ENCODE measurements at regions not wholly inside any gene's neighbourhood (a gene's known extent, or its start where the extent isn't known, plus 50 kb on each side); places are given as distances from the start of the nearest gene placed in this dataset.
"Not testable (repeated sequence)": the region's sequence is repeated elsewhere in the genome, so short reads cannot be mapped to it uniquely, and the experiment has no call there.

DNA sequence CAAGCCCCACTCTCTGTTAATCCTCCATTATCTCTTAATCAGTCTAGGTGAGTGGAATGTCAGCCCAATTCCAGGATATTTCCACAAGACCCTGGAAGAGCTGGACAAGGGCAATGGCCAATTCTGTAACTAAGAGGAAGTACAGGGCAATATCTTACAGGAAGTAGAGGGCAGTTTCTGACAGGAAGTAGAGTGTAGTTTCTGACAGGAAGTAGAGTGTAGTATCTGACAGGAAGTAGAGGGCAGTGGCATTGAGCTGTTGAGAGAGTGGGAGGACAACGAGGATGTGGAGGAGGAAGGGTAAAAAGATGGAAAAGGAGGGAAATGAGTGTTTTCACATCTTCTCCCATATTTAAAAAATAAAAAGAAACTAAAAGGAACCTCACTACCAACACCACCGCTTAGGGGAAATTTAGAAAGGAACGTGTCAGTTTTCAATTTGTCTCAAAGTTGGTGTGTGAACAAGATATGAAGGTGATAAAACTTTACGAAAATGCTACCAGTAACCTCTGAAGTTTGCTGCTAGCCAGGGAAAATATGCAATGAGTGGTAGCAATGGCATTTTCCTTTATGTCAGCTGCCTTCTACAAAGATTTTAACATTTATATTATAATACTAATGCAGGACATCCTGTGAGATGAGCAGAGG lies 430.9 kb upstream of the HNRNPA3 start:
- no peak for DNase-seq (ENCODE audit: extremely low read depth in 1 of 2, low read depth in 1 of 2)

DNA sequence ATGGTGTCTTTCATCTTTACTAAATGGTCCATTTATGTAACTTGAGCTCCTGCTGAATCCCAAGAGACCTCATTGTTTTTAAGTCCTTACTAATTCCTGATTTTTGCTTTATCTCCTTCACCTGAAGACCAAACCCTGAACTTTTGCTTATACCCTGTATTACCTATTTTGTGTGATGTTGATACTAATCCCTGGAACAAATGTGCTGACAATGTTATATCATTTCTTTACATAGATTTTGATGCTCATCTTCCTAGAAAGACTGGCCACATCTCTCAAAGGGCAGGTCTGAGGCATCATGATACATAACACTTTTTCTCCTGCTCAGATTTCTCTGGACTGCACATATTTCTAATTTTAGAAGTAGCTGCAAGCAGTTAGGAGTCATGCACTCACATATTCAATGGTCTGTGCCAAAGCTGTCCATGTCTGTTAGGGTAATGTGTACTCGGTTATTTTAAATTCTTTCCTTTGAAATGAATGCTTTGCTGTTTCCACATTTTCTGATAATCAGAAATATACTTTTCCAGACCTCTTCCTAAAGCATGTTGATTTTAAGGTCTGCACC lies 427.9 kb upstream of the HNRNPA3 start:
- DNase-seq (ENCODE audit: extremely low read depth in 1 of 2, low read depth in 1 of 2) = no peak

DNA sequence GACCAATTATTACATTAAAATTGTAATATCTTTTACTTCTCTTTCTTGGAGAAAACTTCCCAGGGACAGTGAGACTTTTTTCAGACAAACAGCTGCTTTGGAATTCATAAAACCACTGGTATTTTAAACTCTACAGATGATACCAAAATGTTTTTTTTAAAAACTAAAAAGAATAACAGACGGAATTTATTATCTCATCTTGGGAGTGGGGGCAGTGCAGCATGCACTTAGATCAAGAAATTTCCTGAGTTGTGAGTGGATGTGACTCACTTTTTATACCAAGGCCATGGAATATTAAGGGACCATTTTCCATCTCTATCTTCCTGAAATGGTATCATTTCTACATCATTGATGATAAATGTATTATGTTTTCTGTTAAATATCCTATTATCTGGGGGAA lies 422.8 kb upstream of the HNRNPA3 start:
- no peak for DNase-seq (ENCODE audit: extremely low read depth in 1 of 2, low read depth in 1 of 2)

DNA sequence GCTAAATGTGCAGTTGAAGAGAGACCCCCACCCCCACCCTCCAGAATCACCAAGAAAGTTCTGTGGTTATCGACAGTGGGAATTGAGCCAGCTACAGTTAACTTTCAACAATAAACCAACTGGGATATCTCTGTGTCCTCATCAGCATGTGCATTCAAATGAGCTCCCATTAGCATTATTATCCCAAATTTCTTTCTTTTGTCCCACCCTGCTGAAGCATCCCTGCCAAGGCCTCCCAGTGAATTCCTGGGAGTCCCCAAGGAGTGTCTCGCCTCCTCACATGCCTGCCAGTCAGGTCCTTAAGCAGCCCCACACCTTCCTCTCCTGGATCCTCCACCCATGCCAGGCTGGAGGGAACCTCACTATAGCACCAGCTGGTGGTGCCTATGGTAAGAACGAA lies 422.1 kb upstream of the HNRNPA3 start:
- DNase-seq (ENCODE audit: extremely low read depth in 1 of 2, low read depth in 1 of 2) = no peak

DNA sequence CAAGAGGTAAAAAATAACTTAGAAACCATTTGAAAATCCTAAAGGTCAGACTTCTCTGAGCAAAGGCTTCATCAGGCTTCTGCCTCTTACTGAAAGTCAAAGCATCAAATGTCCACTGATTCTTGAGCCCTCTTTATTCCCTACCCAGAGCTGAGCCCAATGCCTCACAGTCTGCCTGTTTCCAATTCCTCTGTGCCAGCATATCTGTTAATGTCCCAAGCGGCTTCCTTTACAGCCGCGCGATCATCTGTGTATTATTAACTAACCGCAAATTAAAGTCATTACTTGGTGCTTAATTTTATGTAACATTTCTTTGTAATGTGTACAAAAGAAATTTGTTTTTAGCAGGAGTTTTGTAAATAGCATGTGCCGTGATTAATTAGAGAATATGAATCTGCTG lies 418.8 kb upstream of the HNRNPA3 start:
- no peak for DNase-seq (ENCODE audit: extremely low read depth in 1 of 2, low read depth in 1 of 2)

DNA sequence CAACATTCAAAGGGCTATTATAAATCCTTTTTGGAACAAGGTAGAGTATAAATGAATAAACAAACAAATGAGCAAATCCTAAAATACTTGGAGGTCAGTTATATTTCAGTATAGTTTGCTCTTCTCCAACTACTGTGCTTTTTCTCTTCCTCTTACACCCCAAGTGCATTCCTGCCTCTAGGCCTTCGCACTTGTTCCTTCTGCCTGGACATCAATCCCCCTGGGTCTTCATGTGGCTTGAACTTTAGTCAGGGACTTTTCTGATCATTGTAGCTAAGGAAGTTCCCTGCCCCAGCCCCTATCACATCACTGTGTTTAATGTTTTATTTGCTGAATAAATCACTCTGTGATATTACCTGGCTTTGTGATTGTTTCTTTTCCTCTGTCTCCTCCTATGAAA lies 418.2 kb upstream of the HNRNPA3 start:
- no peak for DNase-seq (ENCODE audit: extremely low read depth in 1 of 2, low read depth in 1 of 2)

DNA sequence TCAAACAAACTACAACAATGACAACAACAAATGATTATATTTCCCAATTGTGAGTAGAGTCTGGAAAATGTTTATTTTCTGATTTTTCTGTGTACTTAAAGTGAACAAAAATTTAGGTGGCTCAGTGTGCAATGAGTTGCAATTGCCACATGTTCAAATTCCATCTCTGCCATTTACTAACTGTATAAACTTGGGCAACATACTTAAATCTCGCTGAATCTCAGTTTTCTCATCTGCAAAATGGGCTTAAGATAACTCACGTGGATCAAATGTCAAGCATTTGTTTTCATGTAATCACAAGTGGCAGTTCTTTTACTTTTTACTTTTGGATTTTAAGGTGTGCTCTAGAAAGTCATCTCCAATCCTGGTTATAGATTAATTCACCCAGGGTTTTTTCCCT lies 416.8 kb upstream of the HNRNPA3 start:
- no peak for DNase-seq (ENCODE audit: extremely low read depth in 1 of 2, low read depth in 1 of 2)

DNA sequence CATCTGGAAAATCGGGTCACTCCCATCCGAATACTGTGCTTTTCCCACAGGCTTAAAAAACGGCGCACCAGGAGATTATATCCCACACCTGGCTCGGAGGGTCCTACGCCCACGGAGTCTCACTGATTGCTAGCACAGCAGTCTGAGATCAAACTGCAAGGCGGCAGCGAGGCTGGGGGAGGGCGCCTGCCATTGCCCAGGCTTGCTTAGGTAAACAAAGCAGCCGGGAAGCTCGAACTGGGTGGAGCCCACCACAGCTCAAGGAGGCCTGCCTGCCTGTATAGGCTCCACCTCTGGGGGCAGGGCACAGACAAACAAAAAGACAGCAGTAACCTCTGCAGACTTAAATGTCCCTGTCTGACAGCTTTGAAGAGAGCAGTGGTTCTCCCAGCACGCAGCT lies 415.9 kb upstream of the HNRNPA3 start:
- not testable (repeated sequence) for DNase-seq (ENCODE audit: extremely low read depth in 1 of 2, low read depth in 1 of 2)

DNA sequence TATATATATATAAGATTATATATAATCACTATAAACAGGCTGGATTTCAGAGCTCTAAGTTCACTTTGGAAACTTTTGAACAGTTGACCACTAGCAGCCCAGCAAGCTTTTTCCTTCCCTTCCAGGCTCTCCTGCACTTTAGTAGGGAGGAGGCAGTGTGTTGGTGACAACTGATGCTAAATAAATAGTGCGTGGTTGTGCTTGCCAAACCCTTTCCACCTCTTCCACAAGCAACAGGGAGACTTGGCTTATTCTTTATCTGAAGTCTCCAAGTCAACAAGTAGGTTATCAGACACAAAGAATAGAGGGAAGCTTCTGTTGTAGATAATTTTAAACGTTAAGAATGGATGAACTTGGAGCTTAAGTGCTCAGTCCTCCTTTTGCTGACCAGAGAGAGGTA lies 408.2 kb upstream of the HNRNPA3 start:
- DNase-seq (ENCODE audit: extremely low read depth in 1 of 2, low read depth in 1 of 2) = no peak

DNA sequence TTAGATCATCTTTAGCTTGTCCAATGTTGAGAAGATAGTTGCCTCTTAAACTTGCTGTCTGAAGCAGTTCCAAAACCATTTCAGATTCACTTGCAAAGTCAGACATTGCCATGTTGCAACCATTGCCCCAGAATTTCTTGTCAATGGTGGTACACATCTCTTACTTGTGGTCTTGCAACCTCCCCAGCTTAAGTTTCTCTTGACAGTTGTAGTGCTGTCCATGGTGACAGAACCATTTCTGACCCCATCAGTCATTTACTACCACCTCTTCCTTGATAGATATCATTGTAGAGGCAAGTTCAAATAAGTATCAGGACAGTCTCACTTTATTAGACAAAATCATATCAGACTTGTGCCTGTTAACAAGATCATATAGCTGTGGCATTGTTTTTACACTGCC lies 407.2 kb upstream of the HNRNPA3 start:
- no peak for DNase-seq (ENCODE audit: extremely low read depth in 1 of 2, low read depth in 1 of 2)

DNA sequence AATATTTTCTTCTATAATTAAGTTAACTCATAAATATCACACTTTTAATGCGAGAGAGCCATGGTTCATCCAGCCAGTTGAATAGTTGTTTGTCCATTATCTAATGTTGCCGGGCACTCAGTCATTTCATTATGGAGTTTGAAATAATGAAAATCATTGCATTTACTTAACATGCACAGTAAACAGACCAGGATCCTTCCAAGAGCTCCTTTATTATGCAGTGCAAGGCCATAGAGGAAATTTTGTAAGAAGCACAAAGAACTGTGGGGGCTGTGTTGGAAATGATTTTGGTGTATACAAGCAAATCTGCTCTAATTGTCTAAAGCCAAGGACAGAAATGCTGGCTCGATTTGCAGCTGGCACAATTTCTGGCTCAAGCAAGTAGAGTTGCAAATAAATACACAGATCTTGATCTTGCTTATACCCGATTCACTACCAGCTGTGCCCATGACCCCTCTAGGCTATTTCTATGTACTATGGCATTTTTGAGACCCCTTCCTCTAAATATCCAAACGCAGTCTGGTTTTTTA lies 400.3 kb upstream of the HNRNPA3 start:
- DNase-seq (ENCODE audit: extremely low read depth in 1 of 2, low read depth in 1 of 2) = no peak

DNA sequence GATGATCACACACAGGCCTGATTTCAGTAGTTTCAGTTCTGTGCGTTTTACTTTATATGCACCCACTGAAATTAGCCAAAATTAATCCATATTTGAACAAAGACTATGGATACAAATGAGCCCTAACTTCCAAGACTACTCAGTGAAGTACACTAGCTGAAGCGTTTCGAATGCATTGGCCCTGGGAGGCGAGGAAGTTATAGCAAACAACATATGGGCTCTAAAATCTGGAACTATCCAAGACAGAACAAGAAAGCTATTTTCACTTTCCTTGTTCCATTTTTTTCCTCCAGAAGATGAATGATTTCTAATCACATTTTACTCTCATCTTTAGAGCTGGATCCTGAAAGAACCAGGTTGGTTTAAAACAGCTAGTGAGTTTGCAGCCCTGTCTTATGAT lies 399.4 kb upstream of the HNRNPA3 start:
- no peak for DNase-seq (ENCODE audit: extremely low read depth in 1 of 2, low read depth in 1 of 2)

DNA sequence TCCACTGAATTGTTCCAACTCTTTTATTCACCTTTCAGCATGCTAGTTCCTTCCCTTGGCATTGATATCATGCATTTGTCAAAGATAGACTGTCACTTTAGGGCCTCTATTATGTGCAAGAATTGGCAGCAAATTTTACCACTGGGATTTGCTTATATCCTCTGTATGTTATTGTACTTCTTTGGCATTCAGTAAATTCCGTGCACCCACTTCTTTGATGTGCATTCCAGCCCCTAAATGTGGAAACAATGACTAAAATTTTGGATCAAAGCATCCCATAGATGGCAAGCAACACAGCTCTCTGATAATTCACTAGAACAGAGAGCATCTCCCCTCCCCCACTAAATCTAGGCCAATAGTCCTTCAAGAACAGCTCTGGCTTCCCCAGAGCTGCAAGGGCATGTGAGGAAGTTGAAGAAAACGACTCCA lies 399.0 kb upstream of the HNRNPA3 start:
- DNase-seq (ENCODE audit: extremely low read depth in 1 of 2, low read depth in 1 of 2) = no peak

DNA sequence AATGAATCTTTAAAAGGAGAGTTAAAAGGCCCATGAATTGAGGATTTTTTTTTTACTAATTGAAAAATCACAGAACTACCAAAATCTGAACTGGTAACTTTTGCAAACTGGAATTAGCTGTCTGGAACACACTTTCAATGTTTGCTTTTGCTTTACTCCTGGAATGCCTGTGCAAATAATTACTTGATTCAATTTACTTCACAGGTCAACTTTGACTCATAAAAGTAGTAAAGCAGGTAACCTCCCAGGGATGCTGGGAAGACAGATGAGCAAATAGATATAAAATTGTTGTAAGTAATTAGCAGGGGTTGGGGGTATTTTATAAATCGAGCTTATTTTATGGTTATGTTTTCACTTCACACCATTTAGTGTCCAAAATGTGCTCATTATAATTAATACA lies 398.3 kb upstream of the HNRNPA3 start:
- DNase-seq (ENCODE audit: extremely low read depth in 1 of 2, low read depth in 1 of 2) = no peak

DNA sequence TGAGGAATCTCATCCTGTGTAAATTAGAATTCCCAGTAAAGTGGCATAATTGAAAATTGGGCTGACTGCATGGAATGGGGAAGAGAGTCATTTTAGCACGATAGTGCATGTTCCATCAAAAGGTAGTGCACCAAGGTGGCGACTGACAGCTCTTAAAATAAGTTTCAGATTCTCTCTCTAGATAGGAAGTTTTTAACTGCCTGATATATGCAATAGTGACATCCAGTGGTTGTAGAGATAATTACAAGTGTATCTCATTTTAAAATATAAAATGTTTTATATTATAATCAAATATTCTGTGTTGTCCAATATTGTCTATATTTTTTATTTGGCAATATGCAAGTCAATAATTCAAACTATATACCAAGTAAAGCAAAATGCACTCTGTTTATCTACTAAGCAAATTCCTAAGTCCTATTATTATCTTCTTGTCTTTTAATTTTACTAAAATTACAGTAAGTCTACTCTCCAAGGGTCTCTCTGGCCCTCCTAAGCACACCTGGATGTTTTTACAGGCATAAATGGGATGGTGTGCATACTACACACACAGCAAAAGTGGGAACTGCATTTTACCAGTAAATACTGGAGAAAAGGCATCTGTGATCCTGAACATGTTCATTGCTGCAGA lies 397.7 kb upstream of the HNRNPA3 start:
- no peak for DNase-seq (ENCODE audit: extremely low read depth in 1 of 2, low read depth in 1 of 2)

DNA sequence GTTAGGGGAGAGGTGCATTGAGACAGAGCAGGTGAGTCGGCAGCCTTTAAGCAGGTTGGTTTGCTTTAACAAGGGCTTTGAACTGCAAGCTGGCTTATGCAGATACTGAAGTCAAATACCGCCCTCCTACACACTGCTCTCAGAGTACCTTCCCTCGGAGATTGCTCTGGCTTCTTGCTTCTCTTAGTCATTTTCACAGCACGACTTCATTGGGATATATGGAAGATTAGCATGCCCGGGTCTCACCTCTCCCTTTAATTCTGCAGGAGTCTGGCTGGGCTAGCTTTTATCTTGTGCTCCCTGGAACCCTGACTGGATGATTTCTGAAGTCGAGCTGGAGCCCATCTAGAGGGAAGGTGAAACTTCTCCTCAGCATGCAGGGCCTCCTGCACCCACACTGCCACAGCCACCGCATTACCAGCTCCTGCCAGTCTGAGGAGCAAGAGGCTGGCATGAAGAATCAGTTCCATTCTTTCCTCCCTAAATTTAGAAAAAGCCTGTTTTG lies 395.5 kb upstream of the HNRNPA3 start:
- DNase-seq (ENCODE audit: extremely low read depth in 1 of 2, low read depth in 1 of 2) = no peak

DNA sequence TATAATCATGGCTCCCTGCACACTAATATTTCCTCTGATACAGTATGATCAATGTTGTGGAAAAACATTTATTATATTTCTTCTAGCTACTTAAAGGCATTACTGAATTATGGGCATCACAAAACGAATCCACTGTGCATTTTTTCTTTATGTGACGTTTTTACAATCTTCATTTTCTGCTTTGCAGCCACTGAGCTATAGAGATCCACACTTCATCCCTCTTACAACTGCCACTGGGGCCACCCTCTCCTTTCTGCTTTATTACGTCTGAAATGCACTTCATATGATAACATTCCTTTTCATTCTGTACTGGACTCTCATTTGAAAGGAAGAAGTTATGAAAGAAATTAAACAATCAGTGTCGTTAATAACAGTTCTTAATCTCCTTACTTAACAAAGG lies 394.5 kb upstream of the HNRNPA3 start:
- no peak for DNase-seq (ENCODE audit: extremely low read depth in 1 of 2, low read depth in 1 of 2)

DNA sequence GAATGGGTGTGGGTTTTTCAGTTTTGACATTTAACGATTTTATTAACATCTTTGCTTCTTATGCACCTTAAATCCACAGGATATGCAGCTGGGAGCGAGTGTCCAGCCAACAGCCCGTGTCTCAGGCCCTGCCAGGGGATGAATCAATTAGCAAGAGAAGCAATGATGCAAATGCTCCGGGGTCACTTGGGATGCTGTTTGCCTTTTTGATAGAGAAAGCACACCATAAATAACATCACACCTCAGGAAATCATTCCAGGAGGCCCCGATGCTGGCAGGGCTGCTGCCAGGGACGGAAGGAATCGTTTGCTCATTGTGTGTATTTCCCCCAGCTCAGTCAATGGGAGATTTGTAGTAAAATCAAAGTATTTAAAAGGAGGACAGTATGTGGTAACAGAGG lies 394.0 kb upstream of the HNRNPA3 start:
- DNase-seq (ENCODE audit: extremely low read depth in 1 of 2, low read depth in 1 of 2) = no peak

DNA sequence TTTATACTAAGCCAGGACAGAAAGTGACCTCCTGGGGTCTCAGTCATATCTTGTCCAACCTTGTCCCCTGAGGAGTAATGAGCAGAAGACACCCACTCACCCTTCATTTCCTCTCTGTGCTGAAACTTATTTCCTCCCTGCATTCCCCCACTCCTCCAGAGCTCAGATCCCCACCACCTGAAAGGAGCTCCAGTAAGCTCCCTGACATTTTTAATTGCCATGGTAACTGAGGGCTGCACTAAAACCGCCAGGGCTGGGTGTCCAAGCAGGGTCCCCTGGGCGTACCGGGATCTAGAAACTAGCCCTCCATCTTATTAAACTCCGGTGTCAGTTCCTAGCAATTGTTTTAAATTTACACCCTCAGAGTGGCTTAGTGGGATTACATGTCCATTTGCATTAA lies 393.3 kb upstream of the HNRNPA3 start:
- DNase-seq (ENCODE audit: extremely low read depth in 1 of 2, low read depth in 1 of 2) = no peak

DNA sequence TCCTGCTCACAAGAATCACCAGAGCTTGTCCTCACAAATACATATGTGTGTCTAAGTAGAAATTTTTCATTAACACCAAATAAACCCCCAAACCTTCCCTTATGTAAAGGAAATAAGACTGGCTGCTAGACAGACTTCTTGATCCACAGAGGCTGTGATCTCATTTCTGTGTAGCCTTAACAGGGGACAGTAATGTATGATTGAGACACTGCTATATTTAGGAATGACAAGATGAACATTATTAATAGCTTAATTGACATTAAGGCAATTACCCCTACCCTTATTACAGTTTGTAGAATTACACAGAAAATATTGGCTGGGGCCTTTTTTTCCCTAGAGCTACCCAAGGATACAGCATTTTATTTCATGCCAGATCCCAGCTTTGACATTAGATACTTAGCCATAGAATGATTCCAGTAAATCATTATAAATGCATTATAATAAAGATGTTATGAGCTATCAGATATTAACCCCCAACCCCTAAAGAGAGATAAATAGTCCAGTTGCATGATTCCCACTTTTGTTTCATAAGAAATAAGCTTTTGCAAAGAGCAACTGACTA lies 392.1 kb upstream of the HNRNPA3 start:
- DNase-seq (ENCODE audit: extremely low read depth in 1 of 2, low read depth in 1 of 2) = no peak

DNA sequence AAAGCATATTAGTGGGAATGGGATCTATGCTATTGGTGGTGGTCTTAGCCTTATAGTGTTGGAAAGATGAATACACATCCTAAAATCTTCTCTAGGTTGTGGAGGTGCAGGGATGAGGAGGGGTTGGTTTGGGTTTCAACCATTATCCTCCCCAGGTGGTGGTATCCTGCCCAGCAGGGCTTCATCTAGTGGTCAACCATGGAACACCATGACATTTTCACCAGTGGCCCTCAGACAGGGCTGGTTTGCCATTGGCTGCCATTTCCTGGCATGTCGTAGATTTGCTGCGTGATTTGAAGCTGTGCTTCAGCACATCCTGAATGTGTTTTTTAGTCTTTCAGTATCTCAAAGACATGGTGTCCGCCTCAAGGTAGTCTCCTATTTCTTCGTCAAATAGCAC lies 391.2 kb upstream of the HNRNPA3 start:
- no peak for DNase-seq (ENCODE audit: extremely low read depth in 1 of 2, low read depth in 1 of 2)

DNA sequence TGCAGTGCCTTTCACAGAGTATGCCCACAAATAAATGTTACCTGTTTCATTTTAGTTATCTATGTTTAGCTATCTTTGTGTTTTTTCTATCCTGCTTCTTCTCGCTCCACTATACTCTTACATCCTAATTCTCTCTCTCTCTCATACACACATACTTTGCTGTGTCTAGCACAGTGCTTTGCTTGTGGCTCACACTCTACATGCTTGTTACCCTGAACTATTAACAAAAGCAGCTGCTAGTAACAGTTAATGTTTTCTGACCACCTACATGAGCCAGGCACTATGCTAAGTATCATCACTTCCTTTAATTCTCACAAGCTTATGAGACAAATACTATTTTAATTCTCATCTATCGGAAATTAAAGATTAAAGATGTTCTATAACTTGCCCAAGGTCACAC lies 390.5 kb upstream of the HNRNPA3 start:
- no peak for DNase-seq (ENCODE audit: extremely low read depth in 1 of 2, low read depth in 1 of 2)
